MM.1S (cell line): ENCODE measurements at regions not wholly inside any gene's neighbourhood (a gene's known extent, or its start where the extent isn't known, plus 50 kb on each side); places are given as distances from the start of the nearest gene placed in this dataset.

Experiments used
- DNase-seq: peaks from one replicate; pipeline ENCODE4 v3.0.0-alpha.2; 2015
- H2AFZ ChIP-seq: fragments of 300-600 bp; sonication (generic); 2 replicates; pipeline ENCODE4 v1.6.0; 2016; ENCODE audit warnings: antibody characterized with exemption, low read length
- H3F3A ChIP-seq: fragments of 300-600 bp; sonication (generic); 2 replicates; pipeline ENCODE4 v1.6.1; 2016; ENCODE audit warnings: mild to moderate bottlenecking, antibody characterized with exemption, low read length, moderate library complexity, mixed read lengths; ENCODE audit not compliant: insufficient read depth
- H3K27ac ChIP-seq: fragments of 300-600 bp; sonication (generic); 2 replicates; pipeline ENCODE4 v1.5.1; 2016; ENCODE audit warnings: mild to moderate bottlenecking, low read length
- H3K27me3 ChIP-seq: fragments of 300-600 bp; sonication (generic); replicated peaks from 2 replicates; pipeline ENCODE4 v1.6.0; 2016; ENCODE audit warnings: low read length; ENCODE audit not compliant: insufficient read depth
- H3K36me3 ChIP-seq: fragments of 300-600 bp; sonication (generic); replicated peaks from 2 replicates; pipeline ENCODE4 v1.6.1; 2016; ENCODE audit warnings: mild to moderate bottlenecking, low read length, mixed read lengths; ENCODE audit not compliant: insufficient read depth
- H3K4me1 ChIP-seq: fragments of 300-600 bp; sonication (generic); 2 replicates; pipeline ENCODE4 v1.6.1; 2016; ENCODE audit warnings: low read length, mixed read lengths
- H3K4me2 ChIP-seq: fragments of 300-600 bp; sonication (generic); 2 replicates; pipeline ENCODE4 v1.6.0; 2016; ENCODE audit warnings: low read depth, low read length
- H3K4me3 ChIP-seq: fragments of 300-600 bp; sonication (generic); 2 replicates; pipeline ENCODE4 v1.5.1; 2016; ENCODE audit warnings: low read length, mixed read lengths
- H3K79me2 ChIP-seq: fragments of 300-600 bp; sonication (generic); 2 replicates; pipeline ENCODE4 v1.6.1; 2016; ENCODE audit warnings: mixed run types, low read length, mixed read lengths
- H3K9ac ChIP-seq: fragments of 300-600 bp; sonication (generic); 2 replicates; pipeline ENCODE4 v1.6.1; 2016; ENCODE audit warnings: low read length, mixed read lengths
- H3K9me2 ChIP-seq: fragments of 300-600 bp; sonication (generic); replicated peaks from 2 replicates; pipeline ENCODE4 v1.6.1; 2016; ENCODE audit warnings: mild to moderate bottlenecking, low read length, mixed read lengths; ENCODE audit not compliant: insufficient read depth
- H3K9me3 ChIP-seq: fragments of 300-600 bp; sonication (generic); replicated peaks from 2 replicates; pipeline ENCODE4 v1.6.1; 2016; ENCODE audit warnings: mild to moderate bottlenecking, low read length, mixed read lengths; ENCODE audit not compliant: insufficient read depth
- H4K20me1 ChIP-seq: fragments of 300-600 bp; sonication (generic); 2 replicates; pipeline ENCODE4 v1.6.1; 2016; ENCODE audit warnings: mild to moderate bottlenecking, low read length, moderate library complexity, mixed read lengths; ENCODE audit not compliant: insufficient read depth
- EZH2 ChIP-seq: fragments of 300-600 bp; sonication (generic); optimal IDR thresholded peaks from 2 replicates; pipeline ENCODE3; 2017; ENCODE audit warnings: low read depth, mild to moderate bottlenecking, antibody characterized with exemption, low read length, mixed read lengths
- EZH2phosphoT487 ChIP-seq: fragments of 300-600 bp; sonication (generic); IDR thresholded peaks from 2 replicates; pipeline ENCODE4 v1.6.1; 2018; ENCODE audit warnings: antibody characterized with exemption, low read length
- TF ChIP-seq, protein P1 (sequence below): fragments of 300-600 bp; sonication (generic); IDR thresholded peaks from 2 replicates; pipeline ENCODE4 v1.5.1; 2016; ENCODE audit warnings: antibody characterized with exemption, low read length, mixed read lengths

DNA sequence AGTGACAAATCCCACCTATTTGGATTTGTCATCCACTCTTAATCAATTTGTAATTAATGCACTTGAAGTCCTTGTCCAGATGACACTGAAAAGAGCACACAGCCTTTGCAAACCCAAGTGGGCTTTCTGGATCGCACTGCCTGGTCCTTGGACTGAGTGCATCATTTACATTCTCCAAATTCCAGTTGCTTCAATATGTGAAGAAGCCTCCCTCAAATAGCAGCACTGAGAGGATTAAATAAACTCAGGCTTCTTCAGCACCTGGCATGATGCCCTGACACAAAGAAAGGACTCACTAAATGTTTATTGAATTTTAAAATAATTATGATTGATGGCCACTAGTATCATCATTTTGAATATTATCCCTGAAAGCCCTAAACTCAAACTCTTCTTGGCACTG, 496.5 kb downstream of the VRK1 start:
- H3K9ac ChIP-seq, result no peak overlapping the region
- no peaks in the 10 kb centered on the region for H4K20me1 ChIP-seq
- no peak overlapping the region for H3K4me3 ChIP-seq
- TF ChIP-seq, protein P1, sequence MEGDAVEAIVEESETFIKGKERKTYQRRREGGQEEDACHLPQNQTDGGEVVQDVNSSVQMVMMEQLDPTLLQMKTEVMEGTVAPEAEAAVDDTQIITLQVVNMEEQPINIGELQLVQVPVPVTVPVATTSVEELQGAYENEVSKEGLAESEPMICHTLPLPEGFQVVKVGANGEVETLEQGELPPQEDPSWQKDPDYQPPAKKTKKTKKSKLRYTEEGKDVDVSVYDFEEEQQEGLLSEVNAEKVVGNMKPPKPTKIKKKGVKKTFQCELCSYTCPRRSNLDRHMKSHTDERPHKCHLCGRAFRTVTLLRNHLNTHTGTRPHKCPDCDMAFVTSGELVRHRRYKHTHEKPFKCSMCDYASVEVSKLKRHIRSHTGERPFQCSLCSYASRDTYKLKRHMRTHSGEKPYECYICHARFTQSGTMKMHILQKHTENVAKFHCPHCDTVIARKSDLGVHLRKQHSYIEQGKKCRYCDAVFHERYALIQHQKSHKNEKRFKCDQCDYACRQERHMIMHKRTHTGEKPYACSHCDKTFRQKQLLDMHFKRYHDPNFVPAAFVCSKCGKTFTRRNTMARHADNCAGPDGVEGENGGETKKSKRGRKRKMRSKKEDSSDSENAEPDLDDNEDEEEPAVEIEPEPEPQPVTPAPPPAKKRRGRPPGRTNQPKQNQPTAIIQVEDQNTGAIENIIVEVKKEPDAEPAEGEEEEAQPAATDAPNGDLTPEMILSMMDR, result no peak
- TF ChIP-seq EZH2phosphoT487 (no peak), EZH2 (no peak)
- no peaks in the 10 kb centered on the region for H3K36me3 ChIP-seq
- no peaks in the 10 kb centered on the region for H3K27me3 ChIP-seq
- H3K4me1 ChIP-seq, result no peaks in the 10 kb centered on the region
- no peaks in the 10 kb centered on the region for H3K9me2 ChIP-seq
- H3K27ac ChIP-seq, result no peak overlapping the region
- no peak overlapping the region for H3K4me2 ChIP-seq
- no peak overlapping the region for H2AFZ ChIP-seq
- no peaks in the 10 kb centered on the region for H3F3A ChIP-seq
- no peak for DNase-seq
- H3K9me3 ChIP-seq, result no peaks in the 10 kb centered on the region
- no peaks in the 10 kb centered on the region for H3K79me2 ChIP-seq

DNA sequence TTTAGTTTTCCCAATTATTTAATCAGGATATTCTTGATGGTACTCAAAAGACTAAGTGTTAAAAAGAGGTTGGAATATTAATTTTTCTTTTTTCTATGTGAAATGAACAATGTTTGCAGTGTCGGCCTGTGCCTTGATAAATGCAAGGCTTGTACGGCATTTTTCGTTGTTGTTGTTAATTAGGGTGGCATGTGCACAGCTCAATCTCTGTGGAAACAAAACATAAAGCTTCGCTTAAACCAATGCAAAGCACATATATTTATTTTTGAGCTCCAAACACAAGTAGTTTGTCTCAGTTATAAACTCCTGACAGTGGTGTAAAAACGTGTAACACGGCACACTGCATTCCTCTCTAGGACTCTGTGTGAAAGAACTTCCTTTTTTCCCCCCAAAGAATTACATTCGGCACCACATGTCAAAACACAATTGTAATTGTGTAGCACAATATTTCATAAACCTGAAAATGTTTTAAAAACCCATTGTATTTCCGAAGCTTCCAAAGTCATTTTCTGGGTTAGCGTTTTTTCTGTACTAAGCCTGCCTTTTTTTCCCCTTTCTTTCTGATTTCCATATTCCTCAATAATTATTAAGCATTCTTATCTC, 498.0 kb downstream of the VRK1 start:
- Histone ChIP-seq H3K9me3 (no peaks in the 10 kb centered on the region), H3K9me2 (no peaks in the 10 kb centered on the region), H3K79me2 (no peaks in the 10 kb centered on the region), H4K20me1 (no peaks in the 10 kb centered on the region), H3K4me2 (no peak overlapping the region), H3K4me1 (no peaks in the 10 kb centered on the region), H3K9ac (no peak overlapping the region), H2AFZ (no peak overlapping the region), H3K4me3 (no peak overlapping the region), H3K27ac (no peak overlapping the region), H3F3A (no peaks in the 10 kb centered on the region), H3K27me3 (no peaks in the 10 kb centered on the region), H3K36me3 (no peaks in the 10 kb centered on the region)
- TF ChIP-seq EZH2phosphoT487 (no peak), EZH2 (no peak)
- TF ChIP-seq, protein P1, result no peak
- DNase-seq, result no peak

DNA sequence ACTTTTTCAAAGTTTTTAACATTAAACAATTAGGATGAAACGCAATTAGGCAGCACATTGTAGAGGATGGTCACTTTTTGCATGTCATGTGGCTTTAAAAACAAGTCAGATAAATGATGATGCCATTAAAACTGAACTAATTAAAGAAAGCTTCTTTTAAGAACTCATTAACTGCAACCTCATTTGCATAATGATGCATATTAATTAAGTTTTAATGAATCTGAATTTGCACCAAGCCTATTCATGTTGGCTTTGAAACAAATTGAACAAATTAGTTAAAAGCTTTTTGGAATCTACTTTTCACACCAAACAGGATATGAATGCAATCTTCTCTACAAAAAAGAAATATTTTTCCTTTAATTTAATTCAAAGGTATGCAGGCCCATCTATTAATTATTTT, 499.0 kb downstream of the VRK1 start:
- no peak for TF ChIP-seq EZH2phosphoT487
- TF ChIP-seq, protein P1, result no peak
- no peak for TF ChIP-seq EZH2

More for the DNA sequence above, 499.0 kb downstream of the VRK1 start:
- no peak for DNase-seq
- no peak overlapping the region for H3K27ac ChIP-seq
- H3K9ac ChIP-seq, result no peak overlapping the region
- no peaks in the 10 kb centered on the region for H3K36me3 ChIP-seq
- no peaks in the 10 kb centered on the region for H3K9me2 ChIP-seq
- H3K4me1 ChIP-seq, result no peaks in the 10 kb centered on the region
- H3F3A ChIP-seq, result no peaks in the 10 kb centered on the region
- no peaks in the 10 kb centered on the region for H3K9me3 ChIP-seq
- no peak overlapping the region for H2AFZ ChIP-seq
- H4K20me1 ChIP-seq, result no peaks in the 10 kb centered on the region
- no peaks in the 10 kb centered on the region for H3K79me2 ChIP-seq
- H3K4me3 ChIP-seq, result no peak overlapping the region
- H3K4me2 ChIP-seq, result no peak overlapping the region
- H3K27me3 ChIP-seq, result no peaks in the 10 kb centered on the region
